ENCODE measurements at regions not wholly inside any gene's neighbourhood (a gene's known extent, or its start where the extent isn't known, plus 50 kb on each side); places are given as distances from the start of the nearest gene placed in this dataset.

GRCh38 chr9:105146677-105147076, 97.8 kb upstream of the SLC44A1 start:
- H3K9me3 ChIP-seq (ENCODE audit: control insufficient read depth, insufficient read depth, low read length), result no peaks in the 10 kb centered on the region
- H3K36me3 ChIP-seq (ENCODE audit: control insufficient read depth, insufficient read depth, low read length), result no peaks in the 10 kb centered on the region
- no peak overlapping the region for H3K4me3 ChIP-seq (ENCODE audit: low read depth, low read length)
- H3K27me3 ChIP-seq (ENCODE audit: control insufficient read depth, insufficient read depth, low read length), result no peaks in the 10 kb centered on the region
- no peak overlapping the region for H3K27ac ChIP-seq (ENCODE audit: low read depth, low read length)
- peaks cover 10% of the 10 kb centered on the region; the same call in 1 of the 2 replicates for H3K4me1 ChIP-seq (ENCODE audit: control insufficient read depth, insufficient read depth, low read length)
- no peak overlapping the region for H3K9ac ChIP-seq (ENCODE audit: low read depth, low read length)

DNA sequence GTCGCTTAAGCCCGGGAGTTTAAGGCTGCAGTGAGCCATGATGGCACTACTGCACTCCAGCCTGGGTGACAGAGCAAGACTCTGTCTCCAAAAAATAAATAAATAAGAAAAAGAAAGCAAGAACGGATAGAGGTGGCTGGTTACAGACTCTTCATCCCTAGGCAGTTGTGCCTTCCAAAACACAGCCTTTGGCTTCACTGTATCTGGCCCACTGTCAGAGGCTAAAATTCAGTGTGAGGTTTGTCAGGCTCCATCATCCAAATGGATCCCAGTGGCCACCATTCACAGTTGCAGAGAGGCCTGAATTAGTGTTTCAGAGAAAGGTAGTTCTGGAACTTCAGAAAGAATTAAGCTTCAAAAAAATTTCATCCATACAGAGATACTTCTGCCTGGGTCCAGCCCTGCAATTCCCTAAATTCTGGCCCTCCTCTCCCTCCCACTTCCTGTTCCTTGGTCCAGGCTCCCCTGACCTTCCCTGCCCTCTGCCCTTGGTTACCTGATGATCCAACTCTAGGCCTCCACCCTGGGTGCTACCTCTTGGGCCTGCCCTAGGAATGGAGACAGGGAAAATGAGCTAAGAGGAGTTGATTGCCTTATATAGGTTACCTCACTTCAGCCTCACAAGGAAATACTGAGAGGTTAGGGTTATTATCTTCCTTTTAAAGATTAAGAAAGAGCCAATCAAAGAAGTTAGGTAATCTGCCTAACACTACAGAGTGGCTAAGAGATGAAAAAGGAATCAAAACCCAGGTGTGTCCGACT, 97.2 kb upstream of the SLC44A1 start:
- H3K4me3 ChIP-seq (ENCODE audit: low read depth, low read length), result no peak overlapping the region
- no peaks in the 10 kb centered on the region for H3K9me3 ChIP-seq (ENCODE audit: control insufficient read depth, insufficient read depth, low read length)
- no peaks in the 10 kb centered on the region for H3K27me3 ChIP-seq (ENCODE audit: control insufficient read depth, insufficient read depth, low read length)
- H3K36me3 ChIP-seq (ENCODE audit: control insufficient read depth, insufficient read depth, low read length), result no peaks in the 10 kb centered on the region
- peaks cover 10% of the 10 kb centered on the region; the same call in 1 of the 2 replicates for H3K4me1 ChIP-seq (ENCODE audit: control insufficient read depth, insufficient read depth, low read length)
- no peak overlapping the region for H3K9ac ChIP-seq (ENCODE audit: low read depth, low read length)
- no peak overlapping the region for H3K27ac ChIP-seq (ENCODE audit: low read depth, low read length)

- peaks cover 10% of the 10 kb centered on the region; the same call in 1 of the 2 replicates for H3K4me1 ChIP-seq (ENCODE audit: control insufficient read depth, insufficient read depth, low read length)
- H3K9ac ChIP-seq (ENCODE audit: low read depth, low read length), result no peak overlapping the region
- no peaks in the 10 kb centered on the region for H3K27me3 ChIP-seq (ENCODE audit: control insufficient read depth, insufficient read depth, low read length)
- no peaks in the 10 kb centered on the region for H3K9me3 ChIP-seq (ENCODE audit: control insufficient read depth, insufficient read depth, low read length)
- H3K27ac ChIP-seq (ENCODE audit: low read depth, low read length), result no peak overlapping the region
- H3K4me3 ChIP-seq (ENCODE audit: low read depth, low read length), result no peak overlapping the region
- no peaks in the 10 kb centered on the region for H3K36me3 ChIP-seq (ENCODE audit: control insufficient read depth, insufficient read depth, low read length)
These were observed 96.0 kb upstream of the SLC44A1 start for GRCh38 chr9:105148328-105149006.

- no peak overlapping the region for H3K27ac ChIP-seq (ENCODE audit: low read depth, low read length)
- no peaks in the 10 kb centered on the region for H3K36me3 ChIP-seq (ENCODE audit: control insufficient read depth, insufficient read depth, low read length)
- no peak overlapping the region for H3K9ac ChIP-seq (ENCODE audit: low read depth, low read length)
- no peaks in the 10 kb centered on the region for H3K9me3 ChIP-seq (ENCODE audit: control insufficient read depth, insufficient read depth, low read length)
- H3K27me3 ChIP-seq (ENCODE audit: control insufficient read depth, insufficient read depth, low read length), result no peaks in the 10 kb centered on the region
- H3K4me3 ChIP-seq (ENCODE audit: low read depth, low read length), result no peak overlapping the region
- H3K4me1 ChIP-seq (ENCODE audit: control insufficient read depth, insufficient read depth, low read length), result peaks cover 10% of the 10 kb centered on the region; the same call in 1 of the 2 replicates
These were observed 93.3 kb upstream of the SLC44A1 start for GRCh38 chr9:105150991-105151685.

- no peaks in the 10 kb centered on the region for H3K9me3 ChIP-seq (ENCODE audit: control insufficient read depth, insufficient read depth, low read length)
- no peaks in the 10 kb centered on the region for H3K27me3 ChIP-seq (ENCODE audit: control insufficient read depth, insufficient read depth, low read length)
- no peaks in the 10 kb centered on the region for H3K36me3 ChIP-seq (ENCODE audit: control insufficient read depth, insufficient read depth, low read length)
- peaks cover 10% of the 10 kb centered on the region; the same call in 1 of the 2 replicates for H3K4me1 ChIP-seq (ENCODE audit: control insufficient read depth, insufficient read depth, low read length)
- no peak overlapping the region for H3K9ac ChIP-seq (ENCODE audit: low read depth, low read length)
- no peak overlapping the region for H3K4me3 ChIP-seq (ENCODE audit: low read depth, low read length)
- H3K27ac ChIP-seq (ENCODE audit: low read depth, low read length), result no peak overlapping the region
These were observed 92.8 kb upstream of the SLC44A1 start for GRCh38 chr9:105151686-105151995.

DNA sequence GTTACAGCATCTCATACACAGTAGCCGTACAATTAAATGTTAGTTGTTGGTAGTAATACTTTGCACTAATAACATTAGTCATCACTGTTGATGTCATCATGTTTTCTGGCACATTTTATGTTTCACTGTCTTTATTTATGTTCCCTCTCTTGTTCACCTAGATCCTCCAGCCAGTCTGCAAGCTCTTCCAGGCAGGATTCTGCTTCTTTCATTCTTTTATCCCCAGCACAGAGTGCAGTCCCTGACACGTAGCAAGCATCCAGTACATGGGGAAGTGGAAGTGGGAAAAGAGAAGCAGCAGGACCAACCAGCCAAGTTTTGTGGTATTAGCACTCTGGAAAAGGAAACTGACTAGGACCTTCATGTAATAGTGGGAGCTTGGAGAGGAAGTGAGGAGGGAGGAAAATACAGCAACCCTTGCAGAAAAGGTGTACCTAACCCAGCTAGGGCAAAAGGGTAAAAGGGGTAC, 89.7 kb upstream of the SLC44A1 start:
- peaks cover 11% of the 10 kb centered on the region for H3K4me1 ChIP-seq (ENCODE audit: control insufficient read depth, insufficient read depth, low read length)
- no peaks in the 10 kb centered on the region for H3K9me3 ChIP-seq (ENCODE audit: control insufficient read depth, insufficient read depth, low read length)
- H3K27ac ChIP-seq (ENCODE audit: low read depth, low read length), result no peak overlapping the region
- H3K36me3 ChIP-seq (ENCODE audit: control insufficient read depth, insufficient read depth, low read length), result no peaks in the 10 kb centered on the region
- H3K4me3 ChIP-seq (ENCODE audit: low read depth, low read length), result no peak overlapping the region
- no peaks in the 10 kb centered on the region for H3K27me3 ChIP-seq (ENCODE audit: control insufficient read depth, insufficient read depth, low read length)
- H3K9ac ChIP-seq (ENCODE audit: low read depth, low read length), result no peak overlapping the region

- Histone ChIP-seq H3K27me3 (ENCODE audit: control insufficient read depth, insufficient read depth, low read length) (no peaks in the 10 kb centered on the region), H3K27ac (ENCODE audit: low read depth, low read length) (no peak overlapping the region), H3K9ac (ENCODE audit: low read depth, low read length) (no peak overlapping the region), H3K36me3 (ENCODE audit: control insufficient read depth, insufficient read depth, low read length) (no peaks in the 10 kb centered on the region), H3K4me3 (ENCODE audit: low read depth, low read length) (no peak overlapping the region), H3K9me3 (ENCODE audit: control insufficient read depth, insufficient read depth, low read length) (no peaks in the 10 kb centered on the region), H3K4me1 (ENCODE audit: control insufficient read depth, insufficient read depth, low read length) (peaks cover 5% of the 10 kb centered on the region; the same call in 1 of the 2 replicates)
These were observed 87.3 kb upstream of the SLC44A1 start for GRCh38 chr9:105157171-105157583.

- Histone ChIP-seq H3K9ac (ENCODE audit: low read depth, low read length) (no peak overlapping the region), H3K27ac (ENCODE audit: low read depth, low read length) (no peak overlapping the region), H3K4me3 (ENCODE audit: low read depth, low read length) (no peak overlapping the region), H3K36me3 (ENCODE audit: control insufficient read depth, insufficient read depth, low read length) (no peaks in the 10 kb centered on the region), H3K9me3 (ENCODE audit: control insufficient read depth, insufficient read depth, low read length) (no peaks in the 10 kb centered on the region), H3K27me3 (ENCODE audit: control insufficient read depth, insufficient read depth, low read length) (no peaks in the 10 kb centered on the region), H3K4me1 (ENCODE audit: control insufficient read depth, insufficient read depth, low read length) (peaks cover 9% of the 10 kb centered on the region)
These were observed 86.4 kb upstream of the SLC44A1 start for GRCh38 chr9:105158020-105158419.

DNA sequence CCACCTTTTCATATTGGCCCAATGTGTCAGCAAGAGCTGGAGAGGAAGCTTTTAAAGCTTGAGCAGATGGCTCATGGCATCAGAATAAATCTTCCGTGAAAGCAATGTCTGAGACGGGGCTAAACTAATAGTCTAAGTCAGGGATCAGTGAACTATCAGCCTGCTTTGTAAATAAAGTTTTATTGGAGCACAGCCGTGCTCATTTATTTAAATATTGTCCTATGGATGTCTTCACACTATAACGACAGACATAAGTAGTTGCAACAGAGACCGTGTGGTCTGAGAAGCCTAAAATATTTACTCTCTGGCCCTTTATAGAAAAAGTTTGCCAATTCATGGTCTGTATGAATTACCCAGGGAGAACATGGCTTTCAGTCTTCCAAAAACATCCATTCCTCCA, 85.6 kb upstream of the SLC44A1 start:
- no peak overlapping the region for H3K9ac ChIP-seq (ENCODE audit: low read depth, low read length)
- no peaks in the 10 kb centered on the region for H3K27me3 ChIP-seq (ENCODE audit: control insufficient read depth, insufficient read depth, low read length)
- no peaks in the 10 kb centered on the region for H3K9me3 ChIP-seq (ENCODE audit: control insufficient read depth, insufficient read depth, low read length)
- H3K4me3 ChIP-seq (ENCODE audit: low read depth, low read length), result no peak overlapping the region
- H3K36me3 ChIP-seq (ENCODE audit: control insufficient read depth, insufficient read depth, low read length), result no peaks in the 10 kb centered on the region
- H3K4me1 ChIP-seq (ENCODE audit: control insufficient read depth, insufficient read depth, low read length), result peaks cover 9% of the 10 kb centered on the region
- no peak overlapping the region for H3K27ac ChIP-seq (ENCODE audit: low read depth, low read length)

DNA sequence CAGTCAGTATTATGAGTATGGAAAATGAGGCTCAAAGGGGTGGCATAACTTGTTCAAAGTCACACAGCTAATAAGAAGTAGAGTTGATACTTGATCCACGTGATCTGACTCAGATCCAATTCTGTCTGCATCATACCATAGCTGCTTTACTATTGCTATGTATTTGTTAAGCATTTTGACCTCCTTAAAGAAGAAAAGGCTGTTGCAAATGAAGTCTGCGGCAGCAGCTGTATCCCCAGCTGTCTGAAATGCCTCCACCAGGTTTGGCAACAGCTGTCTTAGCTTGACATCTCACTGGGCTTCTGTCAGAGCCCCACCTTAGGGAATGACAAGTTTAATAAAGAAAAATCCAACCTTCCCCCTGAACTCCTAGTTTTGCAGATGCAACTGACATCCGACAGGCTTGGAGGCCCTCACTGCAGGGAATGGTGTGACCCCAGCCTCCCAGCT, 75.6 kb upstream of the SLC44A1 start:
- Histone ChIP-seq H3K4me3 (ENCODE audit: low read depth, low read length) (no peak overlapping the region), H3K9ac (ENCODE audit: low read depth, low read length) (no peak overlapping the region), H3K27ac (ENCODE audit: low read depth, low read length) (no peak overlapping the region), H3K9me3 (ENCODE audit: control insufficient read depth, insufficient read depth, low read length) (no peaks in the 10 kb centered on the region), H3K4me1 (ENCODE audit: control insufficient read depth, insufficient read depth, low read length) (peaks cover 16% of the 10 kb centered on the region), H3K27me3 (ENCODE audit: control insufficient read depth, insufficient read depth, low read length) (no peaks in the 10 kb centered on the region), H3K36me3 (ENCODE audit: control insufficient read depth, insufficient read depth, low read length) (no peaks in the 10 kb centered on the region)

- no peak overlapping the region for H3K27ac ChIP-seq (ENCODE audit: low read depth, low read length)
- H3K4me3 ChIP-seq (ENCODE audit: low read depth, low read length), result no peak overlapping the region
- H3K27me3 ChIP-seq (ENCODE audit: control insufficient read depth, insufficient read depth, low read length), result no peaks in the 10 kb centered on the region
- H3K9me3 ChIP-seq (ENCODE audit: control insufficient read depth, insufficient read depth, low read length), result no peaks in the 10 kb centered on the region
- peaks cover 22% of the 10 kb centered on the region for H3K4me1 ChIP-seq (ENCODE audit: control insufficient read depth, insufficient read depth, low read length)
- no peak overlapping the region for H3K9ac ChIP-seq (ENCODE audit: low read depth, low read length)
- H3K36me3 ChIP-seq (ENCODE audit: control insufficient read depth, insufficient read depth, low read length), result no peaks in the 10 kb centered on the region
These were observed 73.4 kb upstream of the SLC44A1 start for GRCh38 chr9:105171076-105171475.
